ENCODE measurements at regions not wholly inside any gene's neighbourhood (a gene's known extent, or its start where the extent isn't known, plus 50 kb on each side); places are given as distances from the start of the nearest gene placed in this dataset.

DNA sequence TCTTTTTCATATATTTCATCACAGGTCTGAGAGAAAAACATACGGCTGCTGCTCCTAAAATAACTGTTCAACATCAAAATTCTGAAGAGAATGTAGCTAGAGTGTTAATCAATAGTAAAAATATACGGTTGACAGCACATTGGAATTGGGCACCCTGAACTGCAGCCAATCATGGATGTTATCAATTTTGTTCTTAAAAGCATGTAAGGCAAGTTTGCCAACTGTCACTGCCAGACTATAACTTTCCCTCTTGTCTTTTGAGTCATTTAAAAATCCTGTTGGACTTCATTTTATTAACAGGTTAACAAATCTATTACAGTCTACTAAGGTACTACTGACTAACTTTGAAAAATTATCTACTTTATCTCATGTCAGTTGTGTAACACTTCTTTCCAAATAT, 592.8 kb downstream of the HACE1 start:
- ATAC-seq (no peak), DNase-seq (no peak)
- H3K9me3 ChIP-seq, result no peaks in the 10 kb centered on the region
- intact Hi-C loops (cut with DNase I, micrococcal nuclease), result no loop called here
- TF ChIP-seq, protein P1, sequence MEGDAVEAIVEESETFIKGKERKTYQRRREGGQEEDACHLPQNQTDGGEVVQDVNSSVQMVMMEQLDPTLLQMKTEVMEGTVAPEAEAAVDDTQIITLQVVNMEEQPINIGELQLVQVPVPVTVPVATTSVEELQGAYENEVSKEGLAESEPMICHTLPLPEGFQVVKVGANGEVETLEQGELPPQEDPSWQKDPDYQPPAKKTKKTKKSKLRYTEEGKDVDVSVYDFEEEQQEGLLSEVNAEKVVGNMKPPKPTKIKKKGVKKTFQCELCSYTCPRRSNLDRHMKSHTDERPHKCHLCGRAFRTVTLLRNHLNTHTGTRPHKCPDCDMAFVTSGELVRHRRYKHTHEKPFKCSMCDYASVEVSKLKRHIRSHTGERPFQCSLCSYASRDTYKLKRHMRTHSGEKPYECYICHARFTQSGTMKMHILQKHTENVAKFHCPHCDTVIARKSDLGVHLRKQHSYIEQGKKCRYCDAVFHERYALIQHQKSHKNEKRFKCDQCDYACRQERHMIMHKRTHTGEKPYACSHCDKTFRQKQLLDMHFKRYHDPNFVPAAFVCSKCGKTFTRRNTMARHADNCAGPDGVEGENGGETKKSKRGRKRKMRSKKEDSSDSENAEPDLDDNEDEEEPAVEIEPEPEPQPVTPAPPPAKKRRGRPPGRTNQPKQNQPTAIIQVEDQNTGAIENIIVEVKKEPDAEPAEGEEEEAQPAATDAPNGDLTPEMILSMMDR (IDR thresholded peaks at IDR 0.05), result no peak
- no peaks in the 10 kb centered on the region for H3K36me3 ChIP-seq (ENCODE audit: low read depth)
- no peaks in the 10 kb centered on the region for H3K4me1 ChIP-seq (ENCODE audit: low read depth)
- no peak overlapping the region for H3K4me3 ChIP-seq

DNA sequence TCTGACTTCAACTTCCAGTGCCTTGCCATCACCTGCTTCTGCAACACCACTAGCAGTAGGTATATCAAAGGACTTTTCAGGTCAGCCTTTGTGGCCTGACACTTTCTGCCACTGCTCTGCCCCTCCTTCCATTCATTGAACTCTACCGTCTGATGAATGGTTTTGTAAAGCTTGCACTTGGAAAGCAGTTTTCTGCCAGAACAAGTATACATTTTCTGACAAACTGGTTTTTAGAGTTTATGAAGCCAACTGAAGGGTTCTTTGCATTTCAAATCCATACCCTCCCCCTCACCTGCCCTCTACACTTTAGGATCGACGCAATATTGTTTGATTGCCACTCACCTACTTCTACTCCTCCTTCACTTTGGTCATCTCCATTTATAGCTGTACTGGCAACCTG, 603.1 kb downstream of the HACE1 start:
- TF ChIP-seq, protein P1 (IDR thresholded peaks at IDR 0.05), result no peak
- ATAC-seq, result no peak
- DNase-seq, result no peak
- no peaks in the 10 kb centered on the region for H3K9me3 ChIP-seq
- H3K36me3 ChIP-seq (ENCODE audit: low read depth), result no peaks in the 10 kb centered on the region
- no peak overlapping the region for H3K4me3 ChIP-seq
- no peaks in the 10 kb centered on the region for H3K4me1 ChIP-seq (ENCODE audit: low read depth)
- intact Hi-C loops (cut with DNase I, micrococcal nuclease), result no loop called here

- ATAC-seq (no peak), DNase-seq (no peak)
- Histone ChIP-seq H3K4me1 (ENCODE audit: low read depth) (no peaks in the 10 kb centered on the region), H3K36me3 (ENCODE audit: low read depth) (no peaks in the 10 kb centered on the region), H3K9me3 (no peaks in the 10 kb centered on the region), H3K4me3 (no peak overlapping the region)
- TF ChIP-seq, protein P1 (IDR thresholded peaks at IDR 0.05), result no peak
- intact Hi-C loops (cut with DNase I, micrococcal nuclease), result no loop called here
These were observed 606.5 kb downstream of the HACE1 start for GRCh38 chr6:104253236-104253635.

DNA sequence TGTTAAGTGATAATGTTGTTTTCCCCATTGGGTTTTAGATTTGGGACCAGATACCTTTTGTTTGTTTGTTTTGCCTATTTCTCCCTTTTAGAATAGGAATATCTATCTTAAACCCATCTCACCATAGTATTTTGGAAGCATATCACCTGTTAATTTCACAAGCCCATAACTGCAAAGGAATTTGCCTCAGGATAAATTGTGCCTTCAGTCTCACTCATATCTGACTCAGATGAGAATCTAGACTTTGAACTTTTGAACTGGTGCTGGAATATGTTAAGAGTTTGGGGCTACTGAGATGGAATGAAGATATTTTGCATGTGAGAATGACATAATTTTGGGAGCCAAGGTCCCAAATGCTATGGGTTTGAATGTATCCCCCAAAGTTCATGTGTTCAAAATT, 607.4 kb downstream of the HACE1 start:
- Histone ChIP-seq H3K9me3 (no peaks in the 10 kb centered on the region), H3K4me1 (ENCODE audit: low read depth) (no peaks in the 10 kb centered on the region), H3K36me3 (ENCODE audit: low read depth) (no peaks in the 10 kb centered on the region), H3K4me3 (no peak overlapping the region)
- ATAC-seq, result no peak
- intact Hi-C loops (cut with DNase I, micrococcal nuclease), result no loop called here
- DNase-seq, result no peak
- TF ChIP-seq, protein P1 (IDR thresholded peaks at IDR 0.05), result no peak

- Histone ChIP-seq H3K36me3 (ENCODE audit: low read depth) (no peaks in the 10 kb centered on the region), H3K4me1 (ENCODE audit: low read depth) (no peaks in the 10 kb centered on the region), H3K4me3 (no peak overlapping the region), H3K9me3 (no peaks in the 10 kb centered on the region)
- intact Hi-C loops (cut with DNase I, micrococcal nuclease), result no loop called here
- ATAC-seq (no peak), DNase-seq (no peak)
- TF ChIP-seq, protein P1 (IDR thresholded peaks at IDR 0.05), result no peak
These were observed 608.1 kb downstream of the HACE1 start for GRCh38 chr6:104251651-104252050.

- Histone ChIP-seq H3K4me1 (ENCODE audit: low read depth) (no peaks in the 10 kb centered on the region), H3K4me3 (no peak overlapping the region), H3K9me3 (no peaks in the 10 kb centered on the region), H3K36me3 (ENCODE audit: low read depth) (no peaks in the 10 kb centered on the region)
- no peak for DNase-seq
- intact Hi-C loops (cut with DNase I, micrococcal nuclease), result no loop called here
- TF ChIP-seq, protein P1 (IDR thresholded peaks at IDR 0.05), result no peak
- ATAC-seq, result no peak
These were observed 618.9 kb downstream of the HACE1 start for GRCh38 chr6:104240865-104241264.

Measured in mucosa of descending colon (tissue), 3 donors.